PFSK-1 (cell line): ENCODE measurements at regions not wholly inside any gene's neighbourhood (a gene's known extent, or its start where the extent isn't known, plus 50 kb on each side); places are given as distances from the start of the nearest gene placed in this dataset.

Source experiments
- FOXP2 ChIP-seq: optimal IDR thresholded peaks from 2 replicates; pipeline ENCODE3; 2011; ENCODE audit warnings: borderline replicate concordance, control low read depth, inconsistent platforms; ENCODE audit not compliant: insufficient read depth; ENCODE audit errors: extremely low read length, extremely low read depth
- POLR2AphosphoS5 ChIP-seq: IDR thresholded peaks from 2 replicates; pipeline ENCODE4 v1.6.1; 2012; ENCODE audit warnings: low read depth, mild to moderate bottlenecking, control low read depth, low read length, moderate library complexity
- SIN3A ChIP-seq: IDR thresholded peaks from 2 replicates; pipeline ENCODE4 v1.6.1; 2012; ENCODE audit warnings: mild to moderate bottlenecking, low read length, moderate library complexity, borderline replicate concordance; ENCODE audit not compliant: insufficient read depth
- TAF1 ChIP-seq: IDR thresholded peaks from 2 replicates; pipeline ENCODE4 v1.6.1; 2012; ENCODE audit warnings: low read length, control low read depth, borderline replicate concordance; ENCODE audit not compliant: insufficient read depth
- TF ChIP-seq, protein P1 (sequence below), 2 experiments: IDR thresholded peaks; 2 replicates each; pipeline versions ENCODE4 v1.6.1 to v1.8.0; 2011 to 2012; ENCODE audit warnings: low read depth in 2 of 2, low read length in 2 of 2, control low read depth in 1 of 2, inconsistent platforms in 1 of 2, mild to moderate bottlenecking in 1 of 2, moderate library complexity in 1 of 2; ENCODE audit not compliant: insufficient read depth in 1 of 2

DNA sequence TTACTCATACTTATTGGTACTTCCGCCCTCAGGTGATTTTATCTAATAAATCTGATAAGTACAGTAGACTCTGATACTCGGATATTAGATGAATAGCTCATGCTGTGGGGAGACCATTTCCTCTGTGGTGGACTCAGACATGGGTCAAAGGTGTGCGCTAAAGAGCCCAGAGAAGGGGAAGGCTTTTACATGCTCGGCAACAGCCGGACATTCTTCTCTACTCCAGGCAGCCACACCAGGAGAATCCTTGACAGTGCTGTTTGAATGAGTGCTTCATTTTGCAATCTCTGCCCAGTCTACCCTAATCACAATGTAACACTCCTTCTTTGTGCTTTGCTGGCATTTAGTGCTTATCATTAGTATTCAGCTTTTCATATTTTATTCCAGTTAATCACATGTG lies 322.2 kb upstream of the USP25 start:
- TF ChIP-seq POLR2AphosphoS5, result no peak
- no peak for TF ChIP-seq TAF1
- TF ChIP-seq, protein P1, sequence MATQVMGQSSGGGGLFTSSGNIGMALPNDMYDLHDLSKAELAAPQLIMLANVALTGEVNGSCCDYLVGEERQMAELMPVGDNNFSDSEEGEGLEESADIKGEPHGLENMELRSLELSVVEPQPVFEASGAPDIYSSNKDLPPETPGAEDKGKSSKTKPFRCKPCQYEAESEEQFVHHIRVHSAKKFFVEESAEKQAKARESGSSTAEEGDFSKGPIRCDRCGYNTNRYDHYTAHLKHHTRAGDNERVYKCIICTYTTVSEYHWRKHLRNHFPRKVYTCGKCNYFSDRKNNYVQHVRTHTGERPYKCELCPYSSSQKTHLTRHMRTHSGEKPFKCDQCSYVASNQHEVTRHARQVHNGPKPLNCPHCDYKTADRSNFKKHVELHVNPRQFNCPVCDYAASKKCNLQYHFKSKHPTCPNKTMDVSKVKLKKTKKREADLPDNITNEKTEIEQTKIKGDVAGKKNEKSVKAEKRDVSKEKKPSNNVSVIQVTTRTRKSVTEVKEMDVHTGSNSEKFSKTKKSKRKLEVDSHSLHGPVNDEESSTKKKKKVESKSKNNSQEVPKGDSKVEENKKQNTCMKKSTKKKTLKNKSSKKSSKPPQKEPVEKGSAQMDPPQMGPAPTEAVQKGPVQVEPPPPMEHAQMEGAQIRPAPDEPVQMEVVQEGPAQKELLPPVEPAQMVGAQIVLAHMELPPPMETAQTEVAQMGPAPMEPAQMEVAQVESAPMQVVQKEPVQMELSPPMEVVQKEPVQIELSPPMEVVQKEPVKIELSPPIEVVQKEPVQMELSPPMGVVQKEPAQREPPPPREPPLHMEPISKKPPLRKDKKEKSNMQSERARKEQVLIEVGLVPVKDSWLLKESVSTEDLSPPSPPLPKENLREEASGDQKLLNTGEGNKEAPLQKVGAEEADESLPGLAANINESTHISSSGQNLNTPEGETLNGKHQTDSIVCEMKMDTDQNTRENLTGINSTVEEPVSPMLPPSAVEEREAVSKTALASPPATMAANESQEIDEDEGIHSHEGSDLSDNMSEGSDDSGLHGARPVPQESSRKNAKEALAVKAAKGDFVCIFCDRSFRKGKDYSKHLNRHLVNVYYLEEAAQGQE (IDR thresholded peaks at IDR 0.05; ENCODE audit: insufficient read depth in 1 of 2, low read depth in 2 of 2, low read length in 2 of 2), result no peak
- no peak for TF ChIP-seq FOXP2
- no peak for TF ChIP-seq SIN3A
